B cell (primary cell): ENCODE measurements at regions not wholly inside any gene's neighbourhood (a gene's known extent, or its start where the extent isn't known, plus 50 kb on each side); places are given as distances from the start of the nearest gene placed in this dataset.

Experiments used
- ATAC-seq: fragments of 200-7000 bp; cut with Tn5 transposase; one replicate; pipeline ENCODE4 v1.10.0; 2021; ENCODE audit warnings: low read depth, mild to moderate bottlenecking, moderate number of reproducible peaks, moderate library complexity
- CTCF ChIA-PET: fragments of 350-600 bp; sonication (Branson Sonifier 250); formaldehyde crosslinking; loops from one replicate; lab custom pipeline; 2021; ENCODE audit warnings: antibody characterized with exemption, inconsistent platforms; lab: Charles Lee
- POLR2A ChIA-PET: fragments of 350-600 bp; sonication (Branson Sonifier 250); formaldehyde crosslinking; loops from one replicate; lab custom pipeline; 2021; ENCODE audit warnings: antibody characterized with exemption; lab: Charles Lee
- DNase-seq: peaks from one replicate; pipeline ENCODE4 v3.0.0; 2013
- H2AFZ ChIP-seq: 2 replicates; pipeline ENCODE4 v1.6.1; 2012; ENCODE audit warnings: mild to moderate bottlenecking, low read depth, low read length; ENCODE audit not compliant: insufficient read depth, poor library complexity, severe bottlenecking
- H3K27ac ChIP-seq, 2 donors: 1 replicate in 1 of 2; 2 replicates in 1 of 2; pipeline ENCODE4 v1.5.1; 2012 to 2013; ENCODE audit warnings: low read length in 2 of 2, mild to moderate bottlenecking in 2 of 2, moderate library complexity in 1 of 2
- H3K27me3 ChIP-seq, 4 experiments: fragments of 200-600 bp in 1 of 4; sonication (generic) in 1 of 4; replicated peaks in 1 of 4; 1 replicate in 2 of 4; 2 replicates in 2 of 4; pipeline versions ENCODE4 v1.6.1 to v1.7.0; 2013 to 2016; ENCODE audit warnings: low read length in 3 of 4, mild to moderate bottlenecking in 2 of 4, mixed read lengths in 1 of 4, moderate library complexity in 1 of 4; ENCODE audit not compliant: insufficient read depth in 4 of 4, control insufficient read depth in 3 of 4; ENCODE audit errors: control extremely low read depth in 1 of 4
- H3K36me3 ChIP-seq, 2 experiments: replicated peaks in 1 of 2; 1 replicate in 1 of 2; 2 replicates in 1 of 2; pipeline versions ENCODE4 v1.6.1 to v1.7.1; 2013; ENCODE audit warnings: low read length in 1 of 2; ENCODE audit not compliant: insufficient read depth in 2 of 2, control insufficient read depth in 1 of 2; ENCODE audit errors: control extremely low read depth in 1 of 2, extremely low read depth in 1 of 2
- H3K4me1 ChIP-seq, 2 donors: fragments of 200-600 bp in 1 of 2; sonication (generic) in 1 of 2; 1 replicate in 1 of 2; 2 replicates in 1 of 2; pipeline versions ENCODE4 v1.5.1 to v1.6.1; 2013 to 2017; ENCODE audit warnings: low read length in 2 of 2; ENCODE audit not compliant: control insufficient read depth in 2 of 2, insufficient read depth in 2 of 2
- H3K4me2 ChIP-seq: replicated peaks from 2 replicates; pipeline ENCODE3; 2012; ENCODE audit warnings: mild to moderate bottlenecking, low read depth, low read length; ENCODE audit not compliant: poor library complexity, severe bottlenecking
- H3K4me3 ChIP-seq, 5 experiments: fragments of 200-600 bp in 1 of 5; sonication (generic) in 1 of 5; 1 replicate in 3 of 5; 2 replicates in 2 of 5; pipeline versions ENCODE4 v1.5.1 to v1.7.0; 2011 to 2016; ENCODE audit warnings: low read length in 4 of 5, mild to moderate bottlenecking in 4 of 5, low read depth in 2 of 5, control low read depth in 1 of 5, moderate library complexity in 1 of 5; ENCODE audit not compliant: insufficient read depth in 1 of 5; ENCODE audit errors: control extremely low read depth in 1 of 5, extremely low read depth in 1 of 5
- H3K79me2 ChIP-seq: fragments of 200-600 bp; sonication (generic); one replicate; pipeline ENCODE4 v1.6.0; 2016; ENCODE audit warnings: low read length; ENCODE audit not compliant: control insufficient read depth, insufficient read depth
- H3K9ac ChIP-seq: fragments of 200-600 bp; sonication (generic); 2 replicates; pipeline ENCODE4 v1.6.1; 2017; ENCODE audit warnings: mild to moderate bottlenecking, low read length, moderate library complexity
- H3K9me3 ChIP-seq, 3 donors: one replicate each; pipeline versions ENCODE4 v1.6.1 to v1.7.1; 2013; ENCODE audit warnings: low read length in 2 of 3; ENCODE audit not compliant: control insufficient read depth in 2 of 3, insufficient read depth in 1 of 3; ENCODE audit errors: control extremely low read depth in 1 of 3
- H4K20me1 ChIP-seq: 2 replicates; pipeline ENCODE4 v1.6.0; 2012; ENCODE audit warnings: mild to moderate bottlenecking, low read length; ENCODE audit not compliant: insufficient read depth, control insufficient read depth, poor library complexity, severe bottlenecking
- H3K27ac Mint-ChIP-seq: one replicate; pipeline ENCODE4 v1.8.0; 2021; ENCODE audit warnings: mixed read lengths
- H3K27me3 Mint-ChIP-seq: one replicate; pipeline ENCODE4 v1.8.0; 2021; ENCODE audit warnings: mixed read lengths
- H3K4me1 Mint-ChIP-seq: one replicate; pipeline ENCODE4 v1.8.0; 2021; ENCODE audit warnings: mixed read lengths
- H3K4me3 Mint-ChIP-seq: one replicate; pipeline ENCODE4 v1.8.0; 2021; ENCODE audit warnings: mixed read lengths
- H3K9me3 Mint-ChIP-seq: one replicate; pipeline ENCODE4 v1.8.0; 2022; ENCODE audit warnings: mixed read lengths; ENCODE audit not compliant: insufficient read depth
- CTCF ChIP-seq: fragments of 200-600 bp; IDR thresholded peaks from one replicate; pipeline ENCODE4 v1.8.0; 2022; ENCODE audit warnings: antibody characterized with exemption, mild to moderate bottlenecking
- EZH2 ChIP-seq: IDR thresholded peaks from 2 replicates; pipeline ENCODE4 v1.6.1; 2012; ENCODE audit warnings: borderline replicate concordance, low read depth, mild to moderate bottlenecking, moderate library complexity, low read length; ENCODE audit not compliant: insufficient read depth, poor library complexity, severe bottlenecking
- WGBS: methylation state at CpG from one replicate; pipeline ENCODE4 v1.1.5; 2013; ENCODE audit warnings: missing lambda C conversion rate; ENCODE audit not compliant: insufficient coverage; 5-methylcytosine and 5-hydroxymethylcytosine counted together
- intact Hi-C: fragments of 100-400 bp; cut with micrococcal nuclease; formaldehyde crosslinking; loops from one replicate; pipeline ENCODE4 v1.10.0; 2022

DNA sequence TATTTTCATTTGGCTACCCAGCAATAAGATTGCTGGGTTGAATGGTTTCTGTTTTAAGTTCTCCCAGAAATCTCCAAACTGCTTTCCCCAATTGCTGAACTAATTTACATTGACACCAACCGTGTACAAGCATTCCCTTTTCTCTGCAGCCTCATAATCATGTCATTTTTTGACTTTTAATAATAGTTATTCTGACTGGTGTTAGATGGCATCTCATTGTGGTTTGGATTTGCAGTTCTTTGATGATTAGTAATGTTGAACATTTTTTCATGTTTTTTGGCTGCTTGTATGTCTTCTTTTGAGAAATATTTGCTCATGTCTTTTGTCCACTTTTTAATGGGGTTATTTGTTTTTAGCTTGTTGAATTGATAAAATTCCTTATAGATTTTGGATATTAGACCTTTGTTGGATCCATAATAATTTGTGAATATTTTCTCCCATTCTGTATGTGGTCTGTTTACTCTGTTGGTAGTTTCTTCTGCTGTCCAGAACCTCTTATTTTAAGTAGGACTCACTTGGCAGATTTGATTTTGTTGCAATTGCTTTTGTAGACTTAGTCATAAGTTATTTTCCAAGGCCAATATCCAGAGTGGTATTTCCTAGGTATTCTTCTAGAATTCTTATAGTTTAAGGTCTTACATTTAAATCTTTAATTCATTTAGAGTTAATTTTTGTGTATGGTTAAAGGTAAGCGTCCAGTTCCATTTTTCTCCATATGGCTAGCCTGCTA lies 793.7 kb downstream of the BRINP1 start:
- Histone ChIP-seq H3K9ac (no peak overlapping the region), H2AFZ (no peak overlapping the region), H3K79me2 (no peaks in the 10 kb centered on the region), H3K9me3 (peaks cover 0 to 5% (median 0%) of the 10 kb centered on the region in 3 donors), H4K20me1 (no peaks in the 10 kb centered on the region), H3K36me3 (no peaks in the 10 kb centered on the region), H3K4me1 (no peaks in the 10 kb centered on the region), H3K27ac (no peak overlapping the region), H3K27me3 (no peaks in the 10 kb centered on the region), H3K4me3 (no peak overlapping the region), H3K4me2 (no peak overlapping the region)
- no peak for TF ChIP-seq CTCF
- TF ChIP-seq EZH2: no peak
- no peak overlapping the region for H3K27ac Mint-ChIP-seq
- intact Hi-C loops: no loop called here
- no peaks in the 10 kb centered on the region for H3K4me1 Mint-ChIP-seq
- H3K4me3 Mint-ChIP-seq: no peak overlapping the region
- ATAC-seq (no peak), DNase-seq (no peak)
- POLR2A ChIA-PET: no interaction called here
- CTCF ChIA-PET: no interaction called here
- no peaks in the 10 kb centered on the region for H3K27me3 Mint-ChIP-seq
- WGBS: no CpG with 5 or more reads among the region's 2 CpGs
- peaks cover 9% of the 10 kb centered on the region for H3K9me3 Mint-ChIP-seq

DNA sequence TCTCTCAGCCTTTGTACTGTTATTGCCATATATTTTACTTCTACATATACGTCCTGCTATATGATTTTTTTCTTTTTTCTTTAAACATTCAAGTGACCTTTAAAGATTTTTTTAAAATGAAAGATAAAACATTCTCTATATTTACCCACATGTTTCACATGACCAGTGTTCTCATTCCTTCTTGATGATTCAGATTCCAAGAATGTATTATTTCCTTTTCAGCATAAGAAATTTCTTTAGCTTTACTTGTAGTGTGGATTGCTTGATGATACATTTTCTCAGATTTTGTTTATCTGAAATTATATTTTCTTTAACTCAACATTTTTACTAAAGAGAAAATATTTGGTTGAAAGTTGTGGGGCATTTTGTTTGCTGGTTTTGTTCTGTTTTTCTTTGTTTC lies 792.1 kb downstream of the BRINP1 start:
- no peak for ATAC-seq
- POLR2A ChIA-PET: no interaction called here

More for the DNA sequence above, 792.1 kb downstream of the BRINP1 start:
- intact Hi-C loops: no loop called here
- Mint-ChIP-seq H3K27ac (no peak overlapping the region), H3K4me1 (no peaks in the 10 kb centered on the region), H3K9me3 (peaks cover 9% of the 10 kb centered on the region), H3K27me3 (no peaks in the 10 kb centered on the region), H3K4me3 (no peak overlapping the region)
- no peaks in the 10 kb centered on the region for H3K27me3 ChIP-seq
- H3K4me2 ChIP-seq: no peak overlapping the region
- H3K9ac ChIP-seq: no peak overlapping the region
- DNase-seq: no peak
- peaks cover 0 to 5% (median 0%) of the 10 kb centered on the region in 3 donors for H3K9me3 ChIP-seq
- no peaks in the 10 kb centered on the region for H3K79me2 ChIP-seq
- no peak overlapping the region for H3K4me3 ChIP-seq
- H3K27ac ChIP-seq: no peak overlapping the region
- no peaks in the 10 kb centered on the region for H4K20me1 ChIP-seq
- TF ChIP-seq CTCF (no peak), EZH2 (no peak)
- CTCF ChIA-PET: no interaction called here
- no peaks in the 10 kb centered on the region for H3K36me3 ChIP-seq
- H2AFZ ChIP-seq: no peak overlapping the region
- WGBS: no CpG with 5 or more reads among the region's 1 CpG
- no peaks in the 10 kb centered on the region for H3K4me1 ChIP-seq
